NOMO-1 (cell line): ENCODE measurements at regions not wholly inside any gene's neighbourhood (a gene's known extent, or its start where the extent isn't known, plus 50 kb on each side); places are given as distances from the start of the nearest gene placed in this dataset.
A peak's percentile ranks its signal among the peaks of the same experiment; 100 is the strongest.
"Not testable (repeated sequence)": the region's sequence is repeated elsewhere in the genome, so short reads cannot be mapped to it uniquely, and the experiment has no call there.

Source experiments
- DNase-seq, 2 experiments: peaks; one replicate each; lab custom pipeline; 2025; ENCODE audit not compliant: unreplicated experiment in 2 of 2; lab: John Stamatoyannopoulos, UW

DNA sequence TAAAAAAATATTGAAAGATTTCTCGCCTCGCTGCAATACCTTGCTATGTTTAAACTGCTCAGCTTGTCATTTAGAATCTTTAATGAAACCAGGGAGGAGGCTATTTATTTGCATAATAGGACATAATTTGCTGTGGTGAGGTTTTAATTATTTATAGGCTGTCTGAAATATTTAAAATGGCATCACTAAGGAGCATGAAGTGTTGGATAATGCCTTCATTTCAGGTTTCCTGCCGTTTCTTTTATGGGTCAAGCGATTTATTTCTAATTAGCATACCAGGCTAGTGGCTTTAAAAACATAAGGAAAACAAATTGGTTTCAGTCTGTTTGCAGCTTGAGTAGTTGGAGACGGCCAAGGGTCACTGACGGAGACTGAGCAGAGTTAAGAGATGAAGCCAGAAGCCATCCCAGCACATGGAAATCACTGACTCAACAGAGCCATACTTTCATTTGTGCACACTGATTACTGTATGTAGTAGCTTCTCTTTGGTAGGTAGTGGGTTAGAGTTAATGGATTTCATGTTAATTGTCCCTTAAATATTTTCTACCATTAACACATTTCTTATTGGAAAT, 1962.4 kb upstream of the TENM3 start:
- no peak for DNase-seq

DNA sequence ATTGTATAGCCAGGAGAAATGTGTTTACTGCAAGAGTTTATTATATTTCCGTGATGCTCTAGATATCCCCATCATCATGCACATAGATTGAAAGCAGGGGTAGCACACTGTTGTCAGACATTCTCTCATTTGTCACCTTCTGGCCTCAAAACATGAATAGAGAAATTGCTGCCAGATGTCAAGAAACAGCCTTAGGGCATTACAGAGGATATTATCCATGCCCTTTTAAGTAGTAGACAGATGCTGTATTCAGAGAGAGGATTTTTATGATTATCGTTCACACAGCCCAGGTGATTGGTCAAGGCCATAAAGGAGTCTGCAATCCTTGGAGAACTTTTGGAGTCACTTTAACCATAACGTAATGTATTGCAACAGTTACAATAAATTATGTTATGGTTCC, 1961.5 kb upstream of the TENM3 start:
- DNase-seq = no peak

DNA sequence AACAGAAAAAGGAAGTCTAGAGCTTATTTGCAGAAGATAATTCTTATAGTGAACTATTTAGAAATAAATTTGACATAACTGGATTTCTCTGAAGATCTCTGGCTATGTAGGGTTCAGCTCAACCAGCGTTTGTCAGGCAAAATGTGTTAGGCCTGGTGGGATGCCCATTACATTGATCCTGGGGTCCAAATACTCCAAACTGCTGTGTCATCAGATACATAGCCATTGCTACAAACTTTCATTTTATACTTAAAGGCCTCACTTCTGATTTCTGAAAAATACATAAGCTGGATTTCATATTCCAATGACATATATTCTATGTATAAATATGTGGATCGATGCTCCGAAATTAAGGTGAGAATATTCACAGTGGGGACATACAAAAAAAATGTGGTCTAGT, 1958.9 kb upstream of the TENM3 start:
- DNase-seq = no peak

DNA sequence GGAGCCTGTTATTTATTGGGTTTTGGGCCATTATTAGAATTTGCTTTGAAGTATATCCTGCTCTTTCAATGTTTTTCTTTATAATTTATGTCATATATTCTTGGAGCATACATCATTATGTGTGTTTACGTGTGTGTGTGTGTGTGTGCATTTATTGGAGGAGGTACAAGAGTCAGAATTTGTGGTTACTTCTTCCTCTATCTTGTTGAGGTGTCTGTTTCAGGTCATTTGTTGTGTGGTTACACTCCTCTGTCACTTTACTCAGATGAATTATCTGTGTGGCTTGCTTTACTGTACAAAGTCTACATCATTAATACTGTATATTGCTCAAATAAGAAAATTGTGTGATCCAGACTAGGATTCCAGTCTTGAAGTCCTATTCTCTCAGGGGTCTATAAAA, 1957.4 kb upstream of the TENM3 start:
- DNase-seq = no peak

DNA sequence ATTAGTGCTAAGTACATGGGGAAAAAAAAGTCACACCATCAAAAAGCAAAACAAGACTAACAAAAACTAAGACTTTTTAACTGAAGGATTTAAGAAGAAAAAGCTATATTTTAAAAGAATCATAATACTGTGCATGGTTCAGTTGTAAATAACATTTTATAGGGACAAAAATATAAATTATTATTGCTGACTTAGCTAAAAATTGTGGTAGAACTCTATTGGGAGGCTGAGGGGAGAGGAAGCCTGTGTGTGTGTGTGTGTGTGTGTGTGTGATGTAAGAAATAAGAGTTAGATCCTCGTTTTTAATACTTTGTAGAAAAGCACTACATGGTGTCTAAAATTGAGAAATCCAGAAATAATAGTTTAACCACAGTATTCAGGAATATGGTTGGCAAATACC, 1950.9 kb upstream of the TENM3 start:
- DNase-seq = no peak

DNA sequence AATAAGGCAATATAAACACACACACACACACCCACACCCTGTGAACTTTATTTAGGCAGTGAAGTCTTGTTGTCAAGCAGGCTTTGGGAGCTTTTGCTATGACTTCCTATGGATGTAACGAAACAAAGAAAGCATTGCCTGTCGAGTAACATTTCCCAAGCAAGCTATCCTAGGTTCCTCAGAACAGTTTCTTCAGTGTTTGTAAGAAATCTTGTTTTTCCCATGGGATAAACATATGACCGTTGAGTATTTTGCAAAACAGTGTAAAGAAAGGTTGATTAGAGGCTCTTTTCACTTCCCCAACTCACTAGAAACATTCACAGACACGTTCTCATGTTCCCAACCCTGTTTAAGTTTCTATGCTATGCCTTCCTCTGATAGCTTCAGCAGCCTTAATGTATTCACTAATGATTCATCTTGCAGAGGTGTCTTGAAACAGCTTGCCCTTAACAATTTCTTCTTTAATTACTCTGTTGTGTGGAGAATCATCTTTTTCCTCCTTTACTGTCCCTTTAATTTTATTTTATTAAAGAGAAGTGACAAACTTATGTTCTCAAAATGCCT, 1947.1 kb upstream of the TENM3 start:
- DNase-seq = no peak

DNA sequence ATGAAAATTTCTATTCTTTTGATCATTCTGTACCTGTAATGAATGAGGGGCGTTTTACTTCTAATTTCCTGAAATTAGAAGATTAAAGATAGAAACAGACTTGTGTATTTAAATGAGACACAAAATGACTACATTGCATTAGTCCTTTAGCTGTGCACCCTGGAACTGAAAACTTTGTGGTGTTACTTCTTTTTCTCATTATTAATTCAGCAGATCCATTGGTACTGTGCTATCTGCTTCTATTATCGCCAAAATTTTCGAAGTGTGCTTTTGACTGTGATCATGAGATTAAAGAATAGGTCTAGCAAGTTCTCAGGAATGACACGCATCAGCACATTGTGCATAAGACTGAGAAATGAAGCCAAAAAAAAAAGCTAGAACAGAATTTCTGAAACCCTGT, 1938.9 kb upstream of the TENM3 start:
- DNase-seq = no peak

DNA sequence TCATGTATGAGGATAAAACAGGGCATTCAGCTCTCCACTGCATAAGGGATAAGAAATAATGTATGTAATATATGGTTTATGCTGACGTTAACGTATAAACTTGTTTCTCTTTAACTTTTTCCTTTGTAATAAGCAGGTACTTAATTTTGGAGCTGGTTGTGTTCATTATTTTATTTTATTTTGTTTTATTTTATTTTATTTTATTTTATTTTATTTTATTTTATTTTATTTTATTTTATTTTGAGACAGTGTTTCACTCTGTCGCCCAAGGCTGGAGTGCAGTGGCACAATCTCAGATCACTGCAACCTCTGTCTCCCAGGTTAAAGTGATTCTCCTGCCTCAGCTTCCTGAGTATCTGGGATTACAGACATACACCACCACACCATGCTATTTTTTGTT, 1932.6 kb upstream of the TENM3 start:
- no peak for DNase-seq

DNA sequence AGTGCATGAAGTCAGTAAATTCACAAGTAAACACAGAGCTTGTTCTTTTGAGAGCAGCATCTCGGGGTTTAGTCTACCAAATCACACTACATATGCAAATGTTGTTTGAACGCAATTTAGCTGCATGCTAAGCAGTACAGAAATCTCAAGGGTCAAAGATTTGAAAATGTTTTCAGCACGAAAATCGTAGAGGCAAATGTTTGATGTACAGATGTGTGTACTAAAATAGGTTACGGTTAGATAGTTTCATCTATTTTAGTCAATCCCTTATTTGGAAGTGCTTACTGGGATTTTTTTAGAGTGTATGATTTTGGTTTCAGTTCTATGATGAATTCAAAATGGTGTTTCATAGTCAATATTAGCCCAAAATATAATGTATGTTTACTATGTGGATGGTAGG, 1928.2 kb upstream of the TENM3 start:
- no peak for DNase-seq

DNA sequence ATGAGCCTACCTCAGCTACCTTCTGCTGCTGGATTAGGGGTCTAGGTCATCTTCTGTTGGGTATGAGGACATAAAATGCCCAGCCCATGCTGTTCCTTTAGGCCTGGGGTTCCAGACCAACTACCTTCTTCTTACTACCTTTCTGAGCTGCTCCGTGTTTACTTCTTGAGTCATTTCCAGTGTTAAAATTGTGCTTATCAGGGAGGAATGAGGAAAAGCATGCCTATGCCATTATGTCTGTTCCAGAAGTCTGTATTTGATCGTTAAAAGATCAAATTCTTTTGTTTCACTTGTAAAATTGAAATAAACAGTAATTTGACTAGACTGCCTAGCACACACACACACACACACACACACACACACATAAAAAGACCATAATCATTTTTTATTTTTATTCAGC, 1912.7 kb upstream of the TENM3 start:
- DNase-seq = no peak

DNA sequence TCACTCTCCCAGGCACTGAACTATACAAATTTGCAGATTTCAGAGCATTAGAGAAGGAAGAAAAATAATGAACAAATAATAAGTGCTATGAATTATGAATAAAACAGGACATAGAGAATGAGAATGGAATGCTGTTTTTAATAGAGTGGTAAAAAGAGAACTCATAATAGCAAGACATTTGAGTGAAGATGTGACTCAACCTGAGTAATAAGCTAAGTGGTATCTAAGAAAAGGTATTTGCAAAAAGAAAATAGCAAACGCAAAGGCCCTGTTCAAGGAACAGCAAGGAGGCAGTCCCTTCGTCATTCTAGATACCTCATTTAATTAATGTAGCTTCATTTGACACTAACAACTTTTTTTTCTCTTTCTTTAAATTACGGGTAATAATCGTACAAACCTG, 1910.0 kb upstream of the TENM3 start:
- no peak for DNase-seq

DNA sequence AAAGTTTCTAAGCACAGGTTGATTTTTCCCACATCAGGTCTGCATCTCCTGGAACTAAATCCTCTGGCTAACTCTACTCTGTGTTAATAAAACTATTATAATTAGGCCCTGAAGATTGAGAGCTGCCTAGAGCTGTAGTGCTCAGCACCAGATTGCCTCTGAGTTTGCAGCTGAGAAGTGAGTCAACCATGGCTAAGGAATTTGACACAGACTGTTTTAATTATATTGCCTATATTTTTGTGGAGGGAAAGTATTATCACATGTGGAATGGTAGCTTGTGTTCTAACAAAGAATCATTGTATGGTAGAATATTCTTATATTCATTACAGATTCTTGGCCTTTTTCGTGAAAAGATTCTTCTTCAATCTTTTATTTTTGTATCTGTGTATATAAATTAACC, 1907.6 kb upstream of the TENM3 start:
- DNase-seq = no peak

DNA sequence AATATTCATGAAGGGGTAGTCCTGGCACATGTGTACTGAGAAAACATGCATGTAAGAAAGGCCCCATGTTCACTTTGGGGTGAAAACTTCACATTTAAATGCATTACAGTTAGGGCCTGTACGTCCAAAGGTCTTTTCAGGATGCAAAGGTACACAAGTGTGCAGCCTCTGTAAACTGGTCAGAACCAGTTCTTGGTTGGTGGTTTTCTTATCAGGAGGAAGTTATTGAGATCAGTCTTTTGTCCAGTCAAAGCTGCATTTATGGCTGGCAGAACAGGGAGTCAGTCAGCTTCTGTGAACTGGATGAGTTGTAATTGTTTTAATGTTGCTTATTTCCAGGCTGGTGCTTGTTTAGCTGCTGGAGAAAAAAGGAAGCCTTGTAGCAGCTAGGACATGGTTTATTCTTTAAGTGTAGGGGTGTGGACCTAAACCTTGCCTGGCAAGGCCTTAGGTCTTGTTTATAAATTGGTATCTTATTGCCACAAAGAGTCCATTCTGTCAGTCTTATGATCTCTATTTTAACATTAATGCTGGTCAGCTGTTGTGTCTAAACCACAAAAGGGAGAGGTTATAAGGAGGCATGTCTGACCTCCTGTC, 1906.6 kb upstream of the TENM3 start:
- DNase-seq = no peak

DNA sequence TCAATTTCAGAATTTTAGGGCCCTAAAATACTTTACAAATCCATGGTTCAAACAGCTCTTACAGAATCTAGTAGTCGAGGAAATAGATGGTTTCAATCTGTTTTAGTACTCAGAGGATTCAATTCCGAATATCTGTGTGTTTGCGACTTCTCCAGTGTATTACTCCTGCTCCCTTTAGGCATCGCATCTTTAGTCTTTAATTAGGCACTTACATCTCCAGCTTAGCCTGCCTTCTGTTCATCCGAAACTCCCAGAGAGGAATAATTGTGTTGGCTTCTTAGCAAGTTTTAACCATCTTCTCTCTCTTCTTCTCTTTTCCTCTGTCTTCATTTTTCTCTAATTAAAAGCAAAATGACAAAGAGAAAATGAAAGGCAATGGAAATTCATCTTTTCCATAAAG, 1901.3 kb upstream of the TENM3 start:
- DNase-seq = no peak

DNA sequence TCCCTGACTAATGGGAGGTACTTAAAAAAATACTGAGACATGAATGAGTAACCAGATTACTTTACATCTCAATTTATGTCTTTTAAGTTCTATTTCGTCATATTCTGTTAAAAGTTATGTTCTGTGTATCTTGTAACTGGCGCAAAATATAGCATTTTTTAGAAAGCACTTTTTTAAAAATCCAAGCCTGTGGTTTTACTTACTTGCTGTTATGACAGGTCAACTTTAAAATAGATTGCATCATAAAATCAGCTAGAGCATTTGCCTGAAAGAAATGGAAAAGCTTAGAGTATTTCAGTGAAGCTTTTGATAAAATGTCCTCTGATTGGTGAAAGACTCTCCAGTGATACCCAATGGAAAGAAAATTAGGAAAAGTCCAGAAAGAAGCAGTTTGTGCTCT, 1892.3 kb upstream of the TENM3 start:
- DNase-seq = no peak

DNA sequence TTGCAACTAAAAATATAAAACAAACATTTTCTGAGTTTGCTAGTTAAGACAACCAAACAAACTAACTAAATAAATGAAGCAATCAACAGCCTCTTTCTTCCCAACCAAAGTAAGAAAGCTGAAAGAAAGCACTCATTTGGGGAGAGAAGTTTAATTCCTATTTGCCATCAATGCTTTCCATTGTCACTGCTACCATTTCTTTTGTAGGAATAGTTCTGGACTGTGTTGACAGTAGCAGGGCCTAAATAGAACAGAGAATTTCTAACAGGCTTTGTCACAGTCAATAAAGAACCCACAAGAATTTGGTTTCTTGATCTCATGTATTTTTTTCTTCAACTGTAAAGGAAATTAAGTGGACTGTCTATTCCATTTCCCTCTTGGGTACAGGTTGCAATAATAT, 1886.4 kb upstream of the TENM3 start:
- no peak for DNase-seq

DNA sequence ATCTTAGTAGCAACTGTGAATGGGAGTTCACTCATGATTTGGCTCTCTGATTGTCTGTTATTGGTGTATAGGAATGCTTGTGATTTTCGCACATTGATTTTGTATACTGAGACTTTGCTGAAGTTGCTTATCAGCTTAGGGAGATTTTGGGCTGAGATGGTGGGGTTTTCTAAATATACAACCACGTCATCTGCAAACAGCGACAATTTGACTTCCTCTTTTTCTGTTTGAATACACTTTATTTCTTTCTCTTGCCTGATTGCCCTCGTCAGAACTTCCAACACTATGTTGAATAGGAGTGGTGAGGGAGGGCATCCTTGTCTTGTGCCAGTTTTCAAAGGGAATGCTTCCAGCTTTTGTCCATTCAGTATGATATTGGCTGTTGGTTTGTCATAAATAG, 1883.1 kb upstream of the TENM3 start:
- DNase-seq = not testable (repeated sequence)

DNA sequence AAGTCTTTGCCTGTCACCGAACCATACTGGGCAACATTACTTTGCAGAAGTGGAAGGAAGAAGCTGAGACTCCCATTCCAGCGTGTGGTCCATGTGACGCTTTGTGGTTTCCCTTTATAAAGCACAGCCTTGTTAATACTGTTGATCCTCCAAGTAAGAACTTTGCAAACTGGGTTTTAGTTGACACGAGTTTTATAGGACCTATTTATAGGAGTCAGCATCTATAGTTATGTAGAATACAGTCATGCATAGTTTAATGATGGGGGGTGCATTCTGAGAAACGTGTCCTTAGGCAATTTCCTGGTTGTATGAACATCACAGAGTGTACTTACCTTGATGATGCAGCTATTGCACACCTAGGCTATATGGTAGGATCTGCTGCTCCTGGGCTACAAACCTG, 1879.4 kb upstream of the TENM3 start:
- peak in 1 of 2 experiments; percentile 57 for DNase-seq

DNA sequence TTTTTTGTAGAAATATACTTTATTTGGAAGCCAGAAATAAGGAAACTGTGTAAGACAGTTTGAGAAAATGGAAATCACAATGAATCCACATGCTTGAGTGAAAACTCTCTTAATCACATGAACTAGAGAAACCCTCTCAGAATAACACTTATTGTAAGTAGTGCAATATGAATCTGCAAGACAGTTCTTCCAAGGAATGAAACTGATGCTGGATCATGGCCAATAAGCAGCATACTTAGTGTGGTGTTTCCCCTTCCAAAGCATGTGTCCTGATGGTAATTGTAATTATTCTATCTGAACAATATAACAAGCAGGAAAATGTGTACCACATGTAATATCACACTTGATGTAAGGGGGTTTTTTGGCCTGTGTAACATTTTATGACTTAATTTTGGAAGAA, 1870.5 kb upstream of the TENM3 start:
- no peak for DNase-seq

DNA sequence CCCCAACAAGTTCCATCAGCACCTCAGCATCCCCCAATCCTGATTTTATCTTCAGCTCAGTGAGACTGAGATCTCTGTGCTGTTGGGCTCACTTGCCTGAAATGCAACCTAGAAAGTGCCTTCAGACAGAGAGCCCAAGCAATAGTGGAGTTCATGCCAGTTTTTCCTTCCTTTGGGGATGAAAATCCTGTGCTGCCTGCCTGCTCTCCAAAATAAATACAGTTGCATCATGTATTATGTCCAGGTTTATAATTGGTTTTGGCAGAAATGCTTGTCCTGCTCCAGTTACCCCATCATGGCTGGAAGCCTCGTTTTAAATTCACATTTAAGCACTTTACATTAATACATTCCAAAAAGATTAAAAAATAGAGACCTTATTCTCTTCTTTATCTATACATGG, 1865.5 kb upstream of the TENM3 start:
- DNase-seq = no peak

DNA sequence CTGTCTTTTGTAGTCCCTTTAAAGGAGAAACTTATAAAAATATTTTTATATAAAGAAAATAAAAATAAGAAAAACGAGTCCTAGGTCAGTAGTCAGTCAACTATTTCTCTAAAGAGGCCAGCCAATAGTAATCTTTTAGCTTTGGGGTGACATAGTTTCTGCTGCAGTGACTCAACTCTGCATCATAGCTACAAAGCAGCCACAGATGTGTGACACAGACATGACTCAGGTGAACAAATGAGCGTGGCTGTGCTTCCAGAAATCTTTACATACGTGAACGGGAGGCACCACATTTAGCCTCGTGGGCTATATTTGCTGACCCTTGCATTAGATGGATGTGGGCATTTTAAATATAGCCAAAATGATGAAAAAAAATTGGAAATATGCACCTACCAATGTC, 1862.5 kb upstream of the TENM3 start:
- no peak for DNase-seq

DNA sequence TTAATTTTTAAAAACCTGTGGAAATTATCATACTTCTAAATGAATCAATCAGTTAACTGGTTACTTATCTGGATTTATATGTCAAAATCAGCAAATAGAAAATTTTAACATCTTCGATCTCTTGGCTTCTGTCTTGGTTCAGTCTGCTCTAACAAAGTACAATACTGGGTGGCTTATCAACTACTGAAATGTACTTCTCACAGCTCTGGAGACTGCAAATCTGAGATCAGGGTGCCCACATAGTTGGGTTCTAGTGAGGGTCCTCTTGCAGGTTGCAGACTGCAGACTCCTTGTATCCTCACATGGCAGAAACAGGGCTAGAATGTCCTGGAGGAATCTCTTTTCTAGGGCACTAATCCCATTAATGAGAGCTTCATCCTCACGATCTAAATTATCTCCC, 1851.6 kb upstream of the TENM3 start:
- DNase-seq = no peak

DNA sequence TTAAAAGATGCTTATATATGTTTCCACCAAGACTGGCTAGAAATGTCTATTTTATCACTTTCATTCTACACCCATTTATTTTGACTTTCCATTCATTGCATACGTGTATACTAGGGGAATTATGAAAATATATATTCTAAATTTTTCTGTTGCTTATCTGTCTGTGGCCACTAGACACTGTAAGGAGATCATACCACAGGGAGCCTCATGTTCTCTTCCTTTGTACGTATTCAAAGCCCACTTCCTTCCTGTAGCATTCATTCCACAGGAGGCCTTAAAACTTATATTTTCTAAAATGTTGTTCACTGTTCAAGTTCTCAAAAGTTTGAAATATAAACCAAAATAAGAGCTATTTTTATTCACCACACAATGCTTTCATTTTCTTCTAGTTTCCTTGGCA, 1848.9 kb upstream of the TENM3 start:
- no peak for DNase-seq
